ENCODE measurements at regions not wholly inside any gene's neighbourhood (a gene's known extent, or its start where the extent isn't known, plus 50 kb on each side); places are given as distances from the start of the nearest gene placed in this dataset.

- DNase-seq (ENCODE audit: low read depth) = no peak
- no peak for TF ChIP-seq CTCF (IDR thresholded peaks at IDR 0.05; ENCODE audit: insufficient read depth, low read depth, low read length, missing control alignments)
- H3K4me3 ChIP-seq (ENCODE audit: low read depth, low read length) = no peak overlapping the region
Measured at GRCh38 chr22:46094676-46095075, 55.6 kb upstream of the PPARA start.

- TF ChIP-seq CTCF (IDR thresholded peaks at IDR 0.05; ENCODE audit: insufficient read depth, low read depth, low read length, missing control alignments) = no peak
- no peak overlapping the region for H3K4me3 ChIP-seq (ENCODE audit: low read depth, low read length)
Measured at GRCh38 chr22:46096051-46096450, 54.3 kb upstream of the PPARA start.

GRCh38 chr22:46096706-46097230, 53.6 kb upstream of the PPARA start:
- H3K4me3 ChIP-seq (ENCODE audit: low read depth, low read length) = no peak overlapping the region
- TF ChIP-seq CTCF (IDR thresholded peaks at IDR 0.05; ENCODE audit: insufficient read depth, low read depth, low read length, missing control alignments) = no peak
- no peak for DNase-seq (ENCODE audit: low read depth)

More at GRCh38 chr22:46096051-46096450, 54.3 kb upstream of the PPARA start:
- no peak for DNase-seq (ENCODE audit: low read depth)

- H3K4me3 ChIP-seq (ENCODE audit: low read depth, low read length) = no peak overlapping the region
- DNase-seq (ENCODE audit: low read depth) = no peak
- no peak for TF ChIP-seq CTCF (IDR thresholded peaks at IDR 0.05; ENCODE audit: insufficient read depth, low read depth, low read length, missing control alignments)
Measured at GRCh38 chr22:46097268-46097900, 52.9 kb upstream of the PPARA start.

GRCh38 chr22:46098525-46099475, 51.5 kb upstream of the PPARA start:
- no peak for DNase-seq (ENCODE audit: low read depth)
- no peak overlapping the region for H3K4me3 ChIP-seq (ENCODE audit: low read depth, low read length)
- TF ChIP-seq CTCF (IDR thresholded peaks at IDR 0.05; ENCODE audit: insufficient read depth, low read depth, low read length, missing control alignments) = no peak

- TF ChIP-seq CTCF (IDR thresholded peaks at IDR 0.05; ENCODE audit: insufficient read depth, low read depth, low read length, missing control alignments) = no peak
- H3K4me3 ChIP-seq (ENCODE audit: low read depth, low read length) = no peak overlapping the region
- DNase-seq (ENCODE audit: low read depth) = no peak
Measured at GRCh38 chr22:46099740-46100139, 50.6 kb upstream of the PPARA start.
